HS-5 (cell line): ENCODE measurements at regions not wholly inside any gene's neighbourhood (a gene's known extent, or its start where the extent isn't known, plus 50 kb on each side); places are given as distances from the start of the nearest gene placed in this dataset.
"Not testable (repeated sequence)": the region's sequence is repeated elsewhere in the genome, so short reads cannot be mapped to it uniquely, and the experiment has no call there.

ENCODE experiments used
- DNase-seq: peaks from one replicate; pipeline ENCODE4 v3.0.0-alpha.2; 2012; ENCODE audit warnings: low read depth

DNA sequence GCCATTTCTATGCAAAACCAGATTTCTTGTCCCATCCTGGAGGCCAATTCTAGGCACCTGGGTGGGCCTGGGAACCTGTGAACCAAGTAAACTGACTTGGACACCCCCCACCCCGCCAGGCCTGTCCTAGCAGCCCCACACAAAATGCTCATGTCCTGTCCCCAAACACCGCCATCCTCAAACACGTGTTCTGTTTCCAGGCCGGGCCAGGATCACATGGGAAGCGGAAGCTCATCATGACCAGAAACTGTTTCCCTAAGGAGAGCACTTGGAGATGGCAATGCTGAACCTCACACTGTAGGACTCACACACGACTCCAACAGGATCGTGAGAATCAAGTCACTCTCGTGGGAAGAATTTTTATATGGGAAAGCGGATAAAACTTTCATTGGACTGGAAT, 78.7 kb upstream of the DRD5 start:
- DNase-seq: not testable (repeated sequence)

DNA sequence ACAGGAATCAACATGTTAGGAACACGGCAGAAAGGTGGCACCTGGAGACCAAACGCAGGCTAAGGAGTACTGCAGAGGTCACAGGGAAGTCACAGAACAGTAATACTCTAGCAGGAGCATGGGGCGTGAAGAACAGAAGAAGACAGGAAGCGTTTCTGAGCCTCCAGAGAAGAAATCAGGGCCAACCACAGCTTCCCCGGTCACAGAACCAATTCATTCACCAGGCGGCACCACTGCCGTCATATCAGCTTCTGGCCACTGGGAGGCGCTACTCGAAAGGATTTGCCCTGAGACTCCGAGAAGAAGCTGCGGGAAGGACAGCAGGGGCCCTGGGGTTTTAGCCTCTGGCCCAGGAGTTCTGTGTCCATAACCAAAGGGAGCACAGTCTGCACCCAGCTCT, 78.0 kb upstream of the DRD5 start:
- no peak for DNase-seq

DNA sequence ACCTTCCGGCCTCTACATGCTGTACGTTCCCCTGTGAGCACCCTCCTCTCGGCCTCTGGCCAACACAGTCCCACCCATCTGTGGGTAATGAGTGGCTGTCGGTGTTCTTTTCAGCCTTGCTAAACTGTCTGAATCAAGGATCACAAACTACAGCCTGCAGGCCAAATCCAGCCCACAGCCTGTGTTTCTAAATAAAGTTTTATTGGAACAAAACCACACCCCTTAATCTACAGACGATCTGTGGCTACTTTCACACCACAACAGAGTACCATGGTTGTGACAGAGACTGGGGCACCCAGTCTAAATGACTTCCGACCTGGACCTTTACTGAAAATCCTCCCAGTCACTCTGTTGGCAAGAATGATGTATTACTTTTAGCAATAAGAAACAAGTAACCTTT, 77.3 kb upstream of the DRD5 start:
- DNase-seq: not testable (repeated sequence)

DNA sequence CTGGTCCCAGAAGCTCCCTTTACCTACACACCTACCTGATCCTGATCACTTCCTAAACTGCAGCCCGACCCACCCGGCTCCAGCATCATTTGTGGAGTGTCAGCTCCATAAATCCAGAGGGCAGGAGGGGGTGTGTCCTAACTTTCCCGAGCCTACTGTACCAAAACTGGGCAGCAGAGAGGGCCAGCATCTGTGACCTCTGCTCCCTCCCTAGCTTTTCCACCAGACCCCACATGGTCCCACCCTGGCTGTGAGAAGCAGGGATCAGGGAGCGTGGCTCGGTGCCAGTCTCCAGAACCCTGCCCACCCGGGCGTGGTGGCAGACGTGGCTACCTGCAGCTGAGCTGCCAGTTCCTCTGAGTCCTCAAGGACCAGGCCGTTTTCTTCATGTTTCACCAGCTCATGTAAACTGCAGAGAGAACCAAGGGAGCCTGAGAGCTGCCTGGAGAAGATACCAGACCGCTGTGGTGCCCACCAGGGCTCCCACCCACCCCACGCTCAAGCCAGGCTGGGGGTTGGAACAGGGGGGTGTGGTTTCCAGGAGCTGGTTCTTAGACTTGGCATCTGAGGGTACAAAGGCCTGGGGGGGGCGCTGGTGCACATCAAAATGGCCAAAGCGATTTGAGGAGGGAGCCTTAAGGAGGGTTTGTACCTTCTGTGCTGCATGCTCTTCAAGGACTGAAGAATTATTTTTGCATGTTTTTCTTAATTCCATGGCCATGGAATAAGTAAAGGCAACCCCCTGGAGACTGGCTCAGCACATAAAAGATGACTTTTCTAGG, 76.7 kb upstream of the DRD5 start:
- no peak for DNase-seq

DNA sequence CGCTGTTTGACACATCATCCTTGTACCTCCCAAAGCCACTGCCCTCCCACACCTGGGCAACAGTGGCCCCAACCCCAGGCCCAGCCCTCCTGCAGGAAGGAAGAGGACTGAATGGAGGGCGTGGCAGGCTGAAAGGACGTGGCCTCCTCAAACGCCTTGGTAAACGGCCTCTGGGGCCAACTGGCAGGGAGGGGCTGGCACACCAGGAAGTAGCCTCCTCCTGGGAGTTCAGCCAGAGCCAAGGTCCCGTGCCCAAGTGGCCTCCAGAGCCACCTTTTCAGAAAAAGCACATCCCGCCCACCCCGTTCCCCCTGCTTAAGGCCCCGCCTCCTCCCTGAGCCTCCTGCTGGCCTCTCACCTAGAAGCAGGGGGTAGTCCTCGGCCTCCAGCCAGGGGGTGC, 74.2 kb upstream of the DRD5 start:
- not testable (repeated sequence) for DNase-seq

DNA sequence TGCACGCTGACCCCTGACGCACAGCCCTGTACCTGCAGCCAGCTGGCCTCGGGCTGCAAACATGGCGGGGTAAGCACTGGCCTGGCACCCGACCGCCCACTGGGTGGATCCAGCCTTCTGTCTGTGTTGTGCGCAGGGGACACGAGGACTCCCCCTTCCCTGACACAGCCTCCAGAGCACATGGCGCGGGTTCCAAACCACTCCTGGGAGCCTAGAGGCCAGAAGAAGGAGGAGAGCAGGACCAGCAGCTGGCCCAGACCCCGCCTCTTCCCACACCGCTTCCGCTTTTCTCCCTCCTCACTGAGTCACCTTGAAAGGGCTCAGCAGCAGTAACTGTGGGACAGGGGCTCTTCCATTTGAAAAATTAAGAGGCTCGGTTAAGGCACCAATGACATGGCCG, 73.5 kb upstream of the DRD5 start:
- not testable (repeated sequence) for DNase-seq

DNA sequence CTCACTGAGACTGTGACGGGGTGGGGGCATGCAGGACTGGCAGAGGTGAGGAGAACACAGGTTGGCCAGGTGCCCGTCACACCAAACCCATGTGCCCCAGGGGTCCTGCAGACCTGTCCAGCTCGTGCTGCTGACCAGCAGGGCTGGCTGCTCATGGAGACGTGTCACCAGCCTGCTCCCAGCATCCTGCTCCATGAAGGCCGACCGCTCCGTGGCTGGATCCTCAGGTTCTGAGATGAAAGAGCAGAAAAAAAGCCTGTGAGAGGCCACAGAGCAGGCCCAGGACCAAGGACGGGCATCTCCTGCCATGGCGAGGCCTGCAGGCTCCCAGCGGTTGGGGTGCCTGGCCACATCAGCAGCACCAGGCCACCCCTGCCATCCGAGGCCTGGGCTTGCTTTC, 71.7 kb upstream of the DRD5 start:
- no peak for DNase-seq

DNA sequence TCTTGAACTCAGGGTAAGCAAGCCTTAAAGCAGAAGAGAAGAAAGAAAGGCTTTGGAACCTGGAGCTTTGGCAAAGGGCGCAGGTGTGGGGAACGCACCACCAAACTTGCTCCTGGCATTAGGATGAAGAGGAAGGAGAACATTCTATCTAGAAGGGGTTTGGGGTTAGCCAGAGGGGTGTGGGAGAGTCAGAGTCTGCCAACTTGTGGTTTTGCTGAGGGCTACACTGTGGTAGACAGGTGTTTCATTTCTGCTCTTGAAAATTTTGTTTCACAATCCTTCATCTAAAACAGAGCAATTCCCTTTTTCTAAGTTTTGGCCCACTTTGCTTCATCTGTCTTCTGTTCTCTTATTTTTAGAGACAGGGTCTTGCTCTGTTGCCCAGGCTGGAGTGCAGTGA, 66.2 kb upstream of the DRD5 start:
- not testable (repeated sequence) for DNase-seq

DNA sequence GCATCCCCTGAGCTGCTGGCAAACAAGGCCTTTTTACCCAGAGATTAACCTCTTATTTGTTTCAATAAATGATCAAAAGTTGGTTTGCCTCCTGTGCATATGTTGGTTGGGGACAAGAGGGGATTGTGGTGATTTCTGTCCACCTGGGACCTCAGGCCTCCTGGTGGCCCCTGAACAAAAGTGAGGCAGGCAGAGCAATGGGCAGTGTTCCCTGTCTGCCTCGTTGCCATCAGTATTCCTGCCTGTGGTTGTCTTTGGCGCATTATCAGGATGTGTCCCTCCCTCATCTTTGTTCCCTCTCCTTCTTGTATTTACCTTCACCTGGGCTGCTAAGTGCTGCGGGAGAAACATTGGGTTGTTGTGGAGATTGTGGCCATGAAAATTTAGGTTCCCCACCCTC, 65.3 kb upstream of the DRD5 start:
- no peak for DNase-seq

DNA sequence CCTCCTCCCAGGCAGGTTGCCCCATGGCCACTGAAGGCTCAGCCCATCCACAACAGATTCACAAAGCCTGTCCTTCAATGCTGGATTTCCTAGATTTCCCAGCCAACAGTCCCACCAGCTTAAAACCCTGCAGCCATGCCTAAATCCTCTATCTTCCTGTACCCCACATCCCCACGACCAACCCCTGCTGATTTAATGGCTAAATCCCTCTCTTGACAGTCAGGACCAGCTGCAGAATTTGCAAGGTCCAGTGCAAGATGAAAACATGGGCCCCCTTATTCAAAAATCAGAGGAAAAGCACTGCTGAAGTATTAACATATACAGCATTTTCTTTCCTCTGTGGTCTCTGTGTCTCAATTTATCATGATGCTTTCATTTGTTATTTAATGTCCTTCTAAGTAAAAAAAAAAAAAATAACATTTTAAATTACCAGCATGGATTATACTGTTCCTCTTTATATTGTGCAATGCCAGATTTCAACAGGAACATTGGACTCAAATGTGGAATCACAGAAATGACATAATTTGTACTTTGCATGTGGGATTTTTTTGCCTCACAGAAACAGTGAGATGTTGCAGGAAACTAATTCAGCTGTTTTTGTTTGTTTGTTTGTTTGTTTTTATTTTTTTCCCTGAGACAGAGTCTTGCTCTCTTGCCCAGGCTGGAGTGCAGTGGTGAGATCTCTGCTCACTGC, 63.0 kb upstream of the DRD5 start:
- not testable (repeated sequence) for DNase-seq

DNA sequence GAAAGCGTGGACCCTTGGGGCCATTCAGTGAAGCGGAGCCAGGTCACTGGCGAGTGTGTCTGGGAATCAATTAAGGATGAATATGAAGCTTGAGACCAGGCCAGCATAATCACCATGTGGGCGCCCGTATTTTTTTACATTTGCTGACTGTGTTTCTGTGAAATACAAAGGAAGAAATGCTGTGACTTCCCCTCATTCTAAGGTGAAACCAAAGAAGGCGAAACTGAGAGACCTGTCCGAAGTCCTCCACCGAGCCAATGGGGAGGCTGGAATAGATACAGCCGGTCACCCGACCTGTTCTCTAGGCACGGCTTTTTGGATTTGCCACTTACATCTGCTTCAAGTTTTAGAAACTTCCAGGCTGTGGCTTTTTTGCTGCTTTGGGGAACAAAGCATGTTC, 59.3 kb upstream of the DRD5 start:
- not testable (repeated sequence) for DNase-seq
